K562 (cell line): ENCODE measurements at regions not wholly inside any gene's neighbourhood (a gene's known extent, or its start where the extent isn't known, plus 50 kb on each side); places are given as distances from the start of the nearest gene placed in this dataset.

Source experiments
- HNRNPK ChIP-seq: fragments of 200-400 bp; formaldehyde crosslinking; IDR thresholded peaks from one replicate; pipeline ENCODE4 v1.6.1; 2018; ENCODE audit warnings: mild to moderate bottlenecking, low read depth, low read length; ENCODE audit not compliant: poor library complexity, severe bottlenecking
- ZFX ChIP-seq: sonication (generic); formaldehyde crosslinking; IDR thresholded peaks from 2 replicates; pipeline ENCODE4 v1.8.0; 2022; ENCODE audit warnings: mild to moderate bottlenecking, missing genetic modification reagents, moderate library complexity
- ZNF79 ChIP-seq: fragments of 250-450 bp; sonication (Bioruptor Pico); IDR thresholded peaks from 2 replicates; pipeline ENCODE4 v1.4.0; 2020; ENCODE audit warnings: low read depth, mild to moderate bottlenecking, moderate library complexity
- TF ChIP-seq, protein P1 (sequence below), 3 experiments: IDR thresholded peaks in 2 of 3; conservative IDR thresholded peaks in 1 of 3; 2 replicates each; pipeline ENCODE4 v1.5.1; 2011 to 2012; ENCODE audit warnings: low read length in 3 of 3, mild to moderate bottlenecking in 3 of 3, control low read depth in 2 of 3, improper control_type of control experiment in 1 of 3, inconsistent platforms in 1 of 3, low read depth in 1 of 3, mixed read lengths in 1 of 3, moderate library complexity in 1 of 3; ENCODE audit not compliant: insufficient read depth in 2 of 3
- TF ChIP-seq, protein P2 (sequence below): fragments of 250-450 bp; sonication (Bioruptor Pico); IDR thresholded peaks from 2 replicates; pipeline ENCODE4 v1.4.0; 2020; ENCODE audit warnings: mild to moderate bottlenecking, moderate library complexity

DNA sequence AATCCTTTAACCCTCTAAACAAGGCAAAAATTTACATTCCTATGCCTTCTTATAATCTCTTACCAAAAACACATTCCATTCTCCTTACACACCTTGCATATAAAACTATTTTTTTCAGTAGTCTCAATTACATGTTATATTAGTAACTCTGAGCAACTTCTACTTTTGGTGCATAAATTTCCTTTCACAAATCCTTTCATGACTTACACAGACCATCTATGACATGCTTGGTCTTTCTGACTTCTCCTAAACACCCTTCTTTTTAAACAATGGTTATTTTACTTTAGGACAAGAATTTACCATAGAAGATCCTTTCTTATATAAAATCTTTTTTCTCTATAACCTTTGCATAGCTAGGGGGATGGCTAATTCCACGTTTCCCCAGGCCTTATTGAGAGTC is 208.0 kb upstream of the ARRDC3 start:
- TF ChIP-seq, protein P1, sequence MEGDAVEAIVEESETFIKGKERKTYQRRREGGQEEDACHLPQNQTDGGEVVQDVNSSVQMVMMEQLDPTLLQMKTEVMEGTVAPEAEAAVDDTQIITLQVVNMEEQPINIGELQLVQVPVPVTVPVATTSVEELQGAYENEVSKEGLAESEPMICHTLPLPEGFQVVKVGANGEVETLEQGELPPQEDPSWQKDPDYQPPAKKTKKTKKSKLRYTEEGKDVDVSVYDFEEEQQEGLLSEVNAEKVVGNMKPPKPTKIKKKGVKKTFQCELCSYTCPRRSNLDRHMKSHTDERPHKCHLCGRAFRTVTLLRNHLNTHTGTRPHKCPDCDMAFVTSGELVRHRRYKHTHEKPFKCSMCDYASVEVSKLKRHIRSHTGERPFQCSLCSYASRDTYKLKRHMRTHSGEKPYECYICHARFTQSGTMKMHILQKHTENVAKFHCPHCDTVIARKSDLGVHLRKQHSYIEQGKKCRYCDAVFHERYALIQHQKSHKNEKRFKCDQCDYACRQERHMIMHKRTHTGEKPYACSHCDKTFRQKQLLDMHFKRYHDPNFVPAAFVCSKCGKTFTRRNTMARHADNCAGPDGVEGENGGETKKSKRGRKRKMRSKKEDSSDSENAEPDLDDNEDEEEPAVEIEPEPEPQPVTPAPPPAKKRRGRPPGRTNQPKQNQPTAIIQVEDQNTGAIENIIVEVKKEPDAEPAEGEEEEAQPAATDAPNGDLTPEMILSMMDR (IDR thresholded peaks at IDR 0.05 in 2 of 3, conservative IDR thresholded peaks at IDR 0.05 in 1 of 3; ENCODE audit: insufficient read depth in 2 of 3, low read depth in 1 of 3, low read length in 3 of 3) = no peak
- TF ChIP-seq, protein P2, sequence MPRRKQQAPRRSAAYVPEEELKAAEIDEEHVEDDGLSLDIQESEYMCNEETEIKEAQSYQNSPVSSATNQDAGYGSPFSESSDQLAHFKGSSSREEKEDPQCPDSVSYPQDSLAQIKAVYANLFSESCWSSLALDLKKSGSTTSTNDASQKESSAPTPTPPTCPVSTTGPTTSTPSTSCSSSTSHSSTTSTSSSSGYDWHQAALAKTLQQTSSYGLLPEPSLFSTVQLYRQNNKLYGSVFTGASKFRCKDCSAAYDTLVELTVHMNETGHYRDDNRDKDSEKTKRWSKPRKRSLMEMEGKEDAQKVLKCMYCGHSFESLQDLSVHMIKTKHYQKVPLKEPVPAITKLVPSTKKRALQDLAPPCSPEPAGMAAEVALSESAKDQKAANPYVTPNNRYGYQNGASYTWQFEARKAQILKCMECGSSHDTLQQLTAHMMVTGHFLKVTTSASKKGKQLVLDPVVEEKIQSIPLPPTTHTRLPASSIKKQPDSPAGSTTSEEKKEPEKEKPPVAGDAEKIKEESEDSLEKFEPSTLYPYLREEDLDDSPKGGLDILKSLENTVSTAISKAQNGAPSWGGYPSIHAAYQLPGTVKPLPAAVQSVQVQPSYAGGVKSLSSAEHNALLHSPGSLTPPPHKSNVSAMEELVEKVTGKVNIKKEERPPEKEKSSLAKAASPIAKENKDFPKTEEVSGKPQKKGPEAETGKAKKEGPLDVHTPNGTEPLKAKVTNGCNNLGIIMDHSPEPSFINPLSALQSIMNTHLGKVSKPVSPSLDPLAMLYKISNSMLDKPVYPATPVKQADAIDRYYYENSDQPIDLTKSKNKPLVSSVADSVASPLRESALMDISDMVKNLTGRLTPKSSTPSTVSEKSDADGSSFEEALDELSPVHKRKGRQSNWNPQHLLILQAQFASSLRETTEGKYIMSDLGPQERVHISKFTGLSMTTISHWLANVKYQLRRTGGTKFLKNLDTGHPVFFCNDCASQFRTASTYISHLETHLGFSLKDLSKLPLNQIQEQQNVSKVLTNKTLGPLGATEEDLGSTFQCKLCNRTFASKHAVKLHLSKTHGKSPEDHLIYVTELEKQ (CRISPR knock-in tag) = no peak
- TF ChIP-seq ZNF79 (no peak), HNRNPK (no peak), ZFX (CRISPR knock-in tag) (no peak)
